Adrenal gland (tissue), 9 donors: ENCODE measurements at regions not wholly inside any gene's neighbourhood (a gene's known extent, or its start where the extent isn't known, plus 50 kb on each side); places are given as distances from the start of the nearest gene placed in this dataset.

Experiments
- DNase-seq, 7 donors: peaks; one replicate each; pipeline ENCODE4 v3.0.0-alpha.2; 2019 to 2020
- H3K27ac ChIP-seq, 5 donors: fragments of 200-600 bp; sonication (generic) in 4 of 5; 1 replicate in 3 of 5; 2 replicates in 2 of 5; pipeline versions ENCODE4 v1.5.1 to v1.8.0; 2016 to 2020; ENCODE audit warnings: mild to moderate bottlenecking in 1 of 5
- H3K27me3 ChIP-seq: fragments of 200-600 bp; 2 replicates; pipeline ENCODE4 v1.8.0; 2021
- H3K36me3 ChIP-seq, 2 donors: fragments of 200-600 bp; replicated peaks in 1 of 2; 1 replicate in 1 of 2; 2 replicates in 1 of 2; pipeline versions ENCODE4 v1.5.1 to v1.8.0; 2018 to 2022
- H3K4me1 ChIP-seq, 2 donors: fragments of 200-600 bp; replicated peaks in 1 of 2; 1 replicate in 1 of 2; 2 replicates in 1 of 2; pipeline versions ENCODE4 v1.5.1 to v1.8.0; 2018 to 2021
- H3K4me3 ChIP-seq, 4 donors: fragments of 200-600 bp; sonication (generic) in 3 of 4; one replicate each; pipeline ENCODE4 v1.5.1; 2016 to 2018
- H3K9me3 ChIP-seq, 3 donors: fragments of 200-600 bp; sonication (generic) in 1 of 3; replicated peaks in 1 of 3; 1 replicate in 2 of 3; 2 replicates in 1 of 3; pipeline versions ENCODE4 v1.5.1 to v1.8.0; 2016 to 2021
- POLR2A ChIP-seq, 2 donors: fragments of 450-650 bp; IDR thresholded peaks; one replicate each; pipeline ENCODE4 v1.6.1; 2017; ENCODE audit warnings: antibody characterized with exemption in 2 of 2, mild to moderate bottlenecking in 2 of 2, moderate library complexity in 1 of 2
- WGBS, 4 donors: extraction: QIAGEN DNeasy Blood & Tissue Kit in 2 of 4; methylation state at CpG; one replicate each; pipeline versions ENCODE4 v1.1.5 to v1.1.7; 2013 to 2017; 5-methylcytosine and 5-hydroxymethylcytosine counted together
- intact Hi-C, 2 donors: fragments of 100-400 bp; cut with DNase I; formaldehyde crosslinking; loops; one replicate each; pipeline versions ENCODE4 v1.14.1 to v1.15.0; 2022 to 2023
- TF ChIP-seq, protein P1 (sequence below), 6 experiments: fragments of 450-650 bp in 4 of 6; fragments of 200-600 bp in 2 of 6; sonication (generic) in 1 of 6; IDR thresholded peaks; 1 replicate in 5 of 6; 2 replicates in 1 of 6; pipeline versions ENCODE4 v1.5.1 to v1.8.0; 2016 to 2021; ENCODE audit warnings: antibody characterized with exemption in 6 of 6, mild to moderate bottlenecking in 2 of 6, moderate library complexity in 1 of 6
- donor health status: healthy with polysubstance abuse.
- donor health status: Bipolar disorder and iron deficiency.
- donor health status: DM: yes; HTN: yes; CAD: no.
- donor health status: DM: no; HTN: no; CAD: no.
- donor health status: DM: no; HTN: no; CAD: no.

DNA sequence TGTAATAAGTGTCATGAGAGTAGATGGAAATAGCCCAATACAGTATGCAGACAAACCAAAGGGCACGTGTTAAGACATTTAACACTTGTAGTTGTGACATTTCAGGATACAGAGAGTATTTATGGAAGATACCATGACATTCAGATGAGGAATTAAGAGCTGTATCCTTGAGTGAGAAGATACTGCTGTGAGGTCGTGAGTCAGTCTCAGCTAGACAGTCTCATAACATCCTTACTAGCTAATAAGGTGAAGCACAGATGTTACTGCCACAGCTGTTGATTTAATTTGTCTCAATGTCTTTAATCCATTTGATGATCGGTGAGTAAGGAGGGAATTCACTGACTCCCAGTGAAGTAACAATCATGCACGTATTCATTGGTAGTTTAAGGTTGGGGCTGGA is 288.0 kb upstream of the AKR1E2 start:
- intact Hi-C loops = no loop called here
- Histone ChIP-seq H3K9me3 (no peaks in the 10 kb centered on the region), H3K4me1 (no peaks in the 10 kb centered on the region), H3K4me3 (no peak overlapping the region), H3K36me3 (no peaks in the 10 kb centered on the region), H3K27ac (no peak overlapping the region), H3K27me3 (no peaks in the 10 kb centered on the region)
- 67 to 83% (median 74%) methylated on average over 4 of the region's 4 CpGs for WGBS, 4 donors
- no peak for DNase-seq
- TF ChIP-seq, protein P1, sequence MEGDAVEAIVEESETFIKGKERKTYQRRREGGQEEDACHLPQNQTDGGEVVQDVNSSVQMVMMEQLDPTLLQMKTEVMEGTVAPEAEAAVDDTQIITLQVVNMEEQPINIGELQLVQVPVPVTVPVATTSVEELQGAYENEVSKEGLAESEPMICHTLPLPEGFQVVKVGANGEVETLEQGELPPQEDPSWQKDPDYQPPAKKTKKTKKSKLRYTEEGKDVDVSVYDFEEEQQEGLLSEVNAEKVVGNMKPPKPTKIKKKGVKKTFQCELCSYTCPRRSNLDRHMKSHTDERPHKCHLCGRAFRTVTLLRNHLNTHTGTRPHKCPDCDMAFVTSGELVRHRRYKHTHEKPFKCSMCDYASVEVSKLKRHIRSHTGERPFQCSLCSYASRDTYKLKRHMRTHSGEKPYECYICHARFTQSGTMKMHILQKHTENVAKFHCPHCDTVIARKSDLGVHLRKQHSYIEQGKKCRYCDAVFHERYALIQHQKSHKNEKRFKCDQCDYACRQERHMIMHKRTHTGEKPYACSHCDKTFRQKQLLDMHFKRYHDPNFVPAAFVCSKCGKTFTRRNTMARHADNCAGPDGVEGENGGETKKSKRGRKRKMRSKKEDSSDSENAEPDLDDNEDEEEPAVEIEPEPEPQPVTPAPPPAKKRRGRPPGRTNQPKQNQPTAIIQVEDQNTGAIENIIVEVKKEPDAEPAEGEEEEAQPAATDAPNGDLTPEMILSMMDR (IDR thresholded peaks at IDR 0.05) = no peak
- no peak for TF ChIP-seq POLR2A (IDR thresholded peaks at IDR 0.05)

DNA sequence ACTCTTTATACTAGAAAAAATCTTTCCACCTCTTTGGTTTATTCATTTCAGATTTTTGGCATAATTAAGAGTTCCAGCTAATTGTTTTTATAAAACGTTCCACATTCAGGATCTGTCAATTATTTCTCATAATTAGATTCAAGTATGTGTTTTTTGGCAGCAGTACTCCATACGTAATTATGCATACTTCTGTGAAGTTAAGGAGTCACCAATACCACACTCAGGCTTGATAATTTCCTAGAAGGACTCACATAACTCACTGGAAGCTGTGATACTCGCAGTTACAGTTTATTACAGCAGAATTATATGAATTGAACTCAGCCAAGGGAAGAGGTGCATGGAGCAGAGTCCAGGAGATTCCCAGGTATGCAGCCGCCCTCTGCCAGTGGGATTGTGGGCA is 290.5 kb upstream of the AKR1E2 start:
- no peak overlapping the region for H3K4me3 ChIP-seq
- WGBS, 4 donors = 65 to 77% (median 68%) methylated on average over 4 of the region's 4 CpGs
- no peaks in the 10 kb centered on the region for H3K4me1 ChIP-seq
- H3K27me3 ChIP-seq = no peaks in the 10 kb centered on the region
- no peaks in the 10 kb centered on the region for H3K36me3 ChIP-seq
- TF ChIP-seq, protein P1 (IDR thresholded peaks at IDR 0.05) = no peak
- no peak for TF ChIP-seq POLR2A (IDR thresholded peaks at IDR 0.05)
- no peak for DNase-seq
- intact Hi-C loops = no loop called here
- no peak overlapping the region for H3K27ac ChIP-seq
- no peaks in the 10 kb centered on the region for H3K9me3 ChIP-seq

DNA sequence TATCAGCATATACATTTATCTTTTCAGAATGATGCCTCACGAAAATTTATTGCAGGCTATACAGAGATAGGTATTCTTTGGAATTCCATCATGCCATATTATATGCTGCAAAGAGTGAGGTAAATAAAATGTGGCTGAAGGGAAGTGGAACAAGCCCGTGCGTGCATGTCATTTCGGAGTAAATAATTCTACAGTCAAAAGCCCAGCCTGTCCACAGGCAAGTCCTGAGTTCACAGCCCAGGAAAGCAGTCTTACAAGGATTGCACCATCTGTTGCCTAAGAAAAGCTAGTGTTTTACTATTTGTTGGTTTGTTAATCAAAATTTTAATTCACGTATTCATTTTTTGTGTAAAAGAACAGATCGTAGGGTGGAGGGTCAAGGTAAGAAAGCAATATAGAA is 292.4 kb upstream of the AKR1E2 start:
- intact Hi-C loops = no loop called here
- H3K36me3 ChIP-seq = no peaks in the 10 kb centered on the region
- no peaks in the 10 kb centered on the region for H3K9me3 ChIP-seq
- DNase-seq = no peak
- no peaks in the 10 kb centered on the region for H3K4me1 ChIP-seq
- H3K27ac ChIP-seq = no peak overlapping the region
- no peak overlapping the region for H3K4me3 ChIP-seq
- no peaks in the 10 kb centered on the region for H3K27me3 ChIP-seq
- TF ChIP-seq, protein P1 (IDR thresholded peaks at IDR 0.05) = no peak
- TF ChIP-seq POLR2A (IDR thresholded peaks at IDR 0.05) = no peak
- WGBS, 4 donors = 74 to 78% (median 76%) methylated on average over 6 of the region's 6 CpGs

DNA sequence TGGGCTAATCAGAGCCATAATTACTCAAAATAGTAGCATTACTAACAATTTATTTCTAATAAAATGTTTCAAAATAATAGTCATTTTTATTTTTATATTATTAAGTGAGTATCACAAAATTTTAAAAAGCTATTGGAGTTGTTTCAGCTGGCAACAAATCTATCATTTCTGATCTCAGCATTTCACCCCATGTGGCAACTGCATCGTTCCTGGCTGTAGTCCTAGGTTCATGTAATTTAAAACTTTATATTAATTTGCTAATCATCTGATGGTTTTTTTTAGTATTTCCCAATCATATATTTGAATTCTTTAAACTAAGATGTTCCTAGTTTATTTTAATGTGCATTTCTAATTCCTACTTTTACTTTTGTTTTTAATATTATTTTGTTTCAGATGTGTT is 293.0 kb upstream of the AKR1E2 start:
- no peaks in the 10 kb centered on the region for H3K4me1 ChIP-seq
- TF ChIP-seq, protein P1 (IDR thresholded peaks at IDR 0.05) = no peak
- no peak for TF ChIP-seq POLR2A (IDR thresholded peaks at IDR 0.05)
- intact Hi-C loops = no loop called here
- DNase-seq = no peak
- 40 to 50% (median 48%) methylated on average over 1 of the region's 1 CpG for WGBS, 4 donors
- H3K27me3 ChIP-seq = no peaks in the 10 kb centered on the region
- no peaks in the 10 kb centered on the region for H3K36me3 ChIP-seq
- H3K4me3 ChIP-seq = no peak overlapping the region
- no peaks in the 10 kb centered on the region for H3K9me3 ChIP-seq
- no peak overlapping the region for H3K27ac ChIP-seq
